GM19397 (cell line): ENCODE measurements at regions not wholly inside any gene's neighbourhood (a gene's known extent, or its start where the extent isn't known, plus 50 kb on each side); places are given as distances from the start of the nearest gene placed in this dataset.
"Not testable (repeated sequence)": the region's sequence is repeated elsewhere in the genome, so short reads cannot be mapped to it uniquely, and the experiment has no call there.

ENCODE experiments used
- ATAC-seq: cut with Tn5 transposase; IDR thresholded peaks from one replicate; pipeline ENCODE4 v1.9.1; 2021; ENCODE audit warnings: mild to moderate bottlenecking, moderate library complexity; ENCODE audit not compliant: unreplicated experiment

- no peak for ATAC-seq
Observed at GRCh38 chr2:145927131-145927950, 1407.4 kb upstream of the ZEB2 start.

DNA sequence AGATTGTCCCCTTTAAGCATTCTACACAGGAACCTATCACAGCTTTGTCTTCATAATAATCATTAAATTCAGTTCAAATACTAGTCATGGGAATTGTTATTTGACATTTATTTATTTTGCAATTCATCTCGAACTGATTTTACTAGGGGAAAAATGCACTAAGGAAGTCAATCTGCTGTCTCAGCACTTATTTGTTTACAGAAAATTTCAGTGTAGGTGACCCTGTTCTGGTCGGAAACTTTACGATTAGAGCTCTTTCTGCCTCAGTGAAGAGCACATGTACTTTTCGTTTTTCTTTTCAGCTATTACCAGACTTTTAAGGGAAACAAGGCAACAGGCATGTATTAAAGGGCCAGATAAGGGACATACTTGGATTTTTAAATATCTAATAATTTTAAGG lies 1405.7 kb upstream of the ZEB2 start:
- ATAC-seq = no peak

DNA sequence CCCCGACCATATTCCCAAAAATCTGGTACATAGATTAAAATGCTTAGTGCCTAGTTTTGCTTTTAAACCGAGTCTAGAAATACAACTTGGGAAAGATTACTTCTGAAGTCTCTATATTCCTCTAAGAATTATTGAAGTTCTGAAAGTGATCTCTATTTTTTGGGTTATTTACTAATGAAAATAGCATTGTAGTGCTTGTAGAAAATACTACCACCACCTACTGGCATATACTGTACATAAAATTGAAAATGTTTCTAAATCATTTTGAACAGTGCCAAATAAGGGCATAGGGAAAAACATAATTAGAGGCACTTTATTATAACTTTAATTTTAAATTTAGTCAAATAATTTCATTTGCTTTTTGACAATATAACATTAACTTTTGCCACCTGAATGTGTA lies 1399.6 kb upstream of the ZEB2 start:
- ATAC-seq = no peak

- ATAC-seq = no peak
Observed at GRCh38 chr2:145918951-145919350, 1399.0 kb upstream of the ZEB2 start.

- ATAC-seq = no peak
Observed at GRCh38 chr2:145916799-145917198, 1396.9 kb upstream of the ZEB2 start.

GRCh38 chr2:145914716-145915115 lies 1394.8 kb upstream of the ZEB2 start:
- ATAC-seq = no peak

GRCh38 chr2:145910416-145910815 lies 1390.5 kb upstream of the ZEB2 start:
- no peak for ATAC-seq

DNA sequence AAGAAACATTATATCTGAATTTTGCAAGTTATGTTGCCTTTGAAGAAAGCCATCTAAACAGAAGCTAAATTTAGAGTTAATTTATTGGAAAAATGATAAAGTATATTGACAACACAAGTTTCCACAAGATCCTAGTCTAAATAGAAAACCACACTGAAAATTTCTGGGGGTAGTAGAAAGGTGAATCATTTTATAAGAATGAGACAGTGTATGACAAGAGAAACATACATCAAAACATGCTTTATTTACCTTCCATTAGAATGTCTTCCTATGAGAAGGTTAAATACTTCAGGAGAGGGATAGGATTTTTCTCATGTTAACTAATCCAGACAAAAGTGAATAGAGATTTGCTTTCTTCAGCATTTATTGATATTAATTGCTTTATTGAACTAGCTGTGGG lies 1389.8 kb upstream of the ZEB2 start:
- ATAC-seq = no peak

DNA sequence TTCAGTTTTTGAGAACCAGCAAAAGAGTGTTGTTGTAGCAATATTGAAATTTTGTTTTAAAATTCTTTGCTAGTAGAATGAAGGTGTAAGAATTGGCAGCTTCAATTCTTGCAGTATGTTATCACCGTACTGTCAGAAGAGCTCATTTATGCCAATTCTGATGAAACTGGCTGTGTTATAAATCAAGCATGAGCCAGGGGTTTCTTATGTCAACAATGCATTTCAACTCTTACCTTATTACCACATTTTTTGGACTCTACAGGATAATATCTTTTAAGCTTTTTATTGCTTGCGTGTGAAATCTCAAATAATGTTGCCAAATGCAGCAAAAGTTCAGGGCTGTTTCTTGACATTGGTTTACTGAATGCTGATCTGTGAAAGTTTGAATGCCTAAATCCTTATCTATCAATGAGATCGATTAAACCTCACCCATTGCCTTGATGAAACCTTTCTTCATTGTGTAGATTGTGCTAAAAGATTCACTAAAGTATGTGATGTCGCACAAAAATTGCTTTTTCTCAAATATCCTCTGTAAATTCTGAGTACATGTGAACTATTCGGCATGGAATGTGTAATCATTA lies 1389.3 kb upstream of the ZEB2 start:
- no peak for ATAC-seq

GRCh38 chr2:145906354-145906753 lies 1386.4 kb upstream of the ZEB2 start:
- ATAC-seq = no peak

DNA sequence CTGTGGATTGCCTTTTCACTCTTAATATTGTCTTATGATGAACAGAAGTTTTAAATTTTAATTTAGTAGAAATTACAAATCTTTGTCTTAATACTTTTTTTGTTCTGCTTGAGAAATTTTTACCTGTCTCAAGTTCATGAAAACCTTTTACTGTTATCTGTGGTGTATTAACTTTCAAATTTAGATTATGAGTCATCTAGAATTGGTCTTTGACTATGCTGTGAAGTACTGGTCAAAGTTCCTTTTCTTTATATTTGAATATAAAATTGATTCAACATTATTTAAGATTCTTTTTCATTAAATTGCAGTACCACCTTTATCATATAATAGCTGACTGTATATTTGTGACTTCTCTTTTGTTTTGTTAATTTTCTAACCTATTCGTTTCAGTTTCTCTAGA lies 1385.5 kb upstream of the ZEB2 start:
- no peak for ATAC-seq

GRCh38 chr2:145897151-145897550 lies 1377.2 kb upstream of the ZEB2 start:
- ATAC-seq = no peak

- no peak for ATAC-seq
Observed at GRCh38 chr2:145887915-145888314, 1368.0 kb upstream of the ZEB2 start.

GRCh38 chr2:145880997-145881396 lies 1361.1 kb upstream of the ZEB2 start:
- ATAC-seq = not testable (repeated sequence)

DNA sequence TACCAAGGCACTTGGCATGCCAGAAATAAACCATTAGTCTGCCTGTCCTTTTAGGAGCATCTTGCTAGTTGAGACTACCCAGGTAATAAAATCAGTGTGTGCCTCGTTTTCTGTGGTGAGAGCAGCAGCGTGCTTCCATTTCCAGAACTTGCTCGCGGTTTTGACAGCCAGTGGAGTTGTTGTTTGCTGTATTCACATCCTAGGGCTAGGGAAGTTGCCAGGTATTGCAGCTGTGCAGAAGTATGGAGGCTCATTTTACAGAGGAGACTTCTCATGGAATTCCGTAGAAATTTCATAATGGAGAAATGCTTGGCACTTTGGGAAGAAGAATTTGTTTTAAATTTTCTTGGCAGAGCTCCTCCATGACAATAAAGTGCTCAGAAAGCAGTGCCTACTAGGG lies 1355.1 kb upstream of the ZEB2 start:
- no peak for ATAC-seq

GRCh38 chr2:145874466-145874865 lies 1354.5 kb upstream of the ZEB2 start:
- ATAC-seq = no peak

- ATAC-seq = no peak
Observed at GRCh38 chr2:145864501-145864900, 1344.6 kb upstream of the ZEB2 start.

GRCh38 chr2:145861940-145862339 lies 1342.0 kb upstream of the ZEB2 start:
- ATAC-seq = no peak

DNA sequence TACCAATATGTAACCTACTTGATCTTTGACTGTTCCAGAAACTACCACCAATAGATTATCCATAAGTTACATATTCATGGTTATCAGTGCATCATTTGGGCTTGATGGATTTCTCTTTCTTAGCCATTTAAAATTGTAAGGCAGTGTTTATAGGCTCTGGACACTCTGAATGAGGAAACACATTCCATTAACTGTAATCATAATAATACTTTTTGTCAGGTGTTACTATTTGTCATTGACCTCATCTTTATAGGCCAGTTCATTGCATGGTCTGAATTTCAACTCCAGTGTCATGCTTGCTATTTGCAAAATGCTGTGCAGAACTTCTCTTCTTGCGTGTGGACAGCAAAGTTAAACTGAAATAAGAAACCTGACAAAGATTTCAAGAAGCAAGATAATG lies 1340.2 kb upstream of the ZEB2 start:
- ATAC-seq = no peak

DNA sequence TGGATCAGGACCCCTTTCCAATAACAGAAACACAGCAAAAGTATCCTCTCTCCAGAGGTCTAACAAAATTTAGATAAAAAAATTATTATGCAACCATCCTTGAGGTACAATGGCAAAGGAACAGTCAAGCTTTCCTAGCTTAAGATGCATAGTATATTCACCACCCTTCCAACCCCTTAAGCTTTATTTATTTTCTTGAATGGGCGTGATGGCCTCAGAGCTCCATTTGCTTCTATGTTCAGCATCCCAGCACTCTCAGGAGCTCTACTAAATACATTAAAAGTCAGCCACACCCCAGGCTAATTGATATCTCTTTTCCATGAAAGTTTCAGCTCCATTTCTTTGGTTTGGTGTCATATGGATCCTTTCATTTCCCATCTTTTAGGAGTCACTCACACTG lies 1335.2 kb upstream of the ZEB2 start:
- no peak for ATAC-seq

DNA sequence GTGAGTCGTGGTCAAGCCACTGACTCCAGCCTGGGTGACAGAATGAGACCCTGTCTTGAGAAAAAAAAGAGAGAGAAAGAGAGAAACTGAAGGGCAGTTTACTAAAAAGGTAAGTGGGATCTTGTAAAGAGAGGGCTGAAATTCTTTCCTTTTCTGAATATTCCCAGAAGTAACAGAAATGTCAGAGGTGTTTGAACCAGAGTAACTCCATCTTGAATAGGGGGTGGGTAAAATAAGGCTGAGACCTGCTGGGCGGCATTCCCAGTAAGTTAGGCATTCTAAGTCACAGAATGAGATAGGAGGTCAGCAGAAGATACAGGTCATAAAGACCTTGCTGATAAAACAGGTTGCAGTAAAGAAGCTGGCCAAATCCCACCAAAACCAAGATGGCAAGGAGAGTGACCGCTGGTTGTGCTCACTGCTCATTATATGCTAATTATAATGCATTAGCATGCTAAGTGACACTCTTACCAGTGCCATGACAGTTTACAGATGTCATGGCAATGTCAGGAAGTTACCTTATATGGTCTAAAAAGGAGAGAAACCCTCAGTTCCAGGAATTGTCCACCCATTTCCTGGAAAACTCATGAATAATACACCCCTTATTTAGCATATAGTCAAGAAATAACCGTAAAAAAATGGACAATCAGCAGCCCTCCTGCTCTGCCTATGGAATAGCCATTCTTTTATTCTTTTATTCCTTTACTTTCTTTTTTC lies 1334.3 kb upstream of the ZEB2 start:
- ATAC-seq = no peak

- no peak for ATAC-seq
Observed at GRCh38 chr2:145851730-145852129, 1331.8 kb upstream of the ZEB2 start.
